EL (cell line): ENCODE measurements at regions not wholly inside any gene's neighbourhood (a gene's known extent, or its start where the extent isn't known, plus 50 kb on each side); places are given as distances from the start of the nearest gene placed in this dataset.

ENCODE experiments used
- DNase-seq: peaks from one replicate; pipeline ENCODE4 v3.0.0-alpha.2; 2016

DNA sequence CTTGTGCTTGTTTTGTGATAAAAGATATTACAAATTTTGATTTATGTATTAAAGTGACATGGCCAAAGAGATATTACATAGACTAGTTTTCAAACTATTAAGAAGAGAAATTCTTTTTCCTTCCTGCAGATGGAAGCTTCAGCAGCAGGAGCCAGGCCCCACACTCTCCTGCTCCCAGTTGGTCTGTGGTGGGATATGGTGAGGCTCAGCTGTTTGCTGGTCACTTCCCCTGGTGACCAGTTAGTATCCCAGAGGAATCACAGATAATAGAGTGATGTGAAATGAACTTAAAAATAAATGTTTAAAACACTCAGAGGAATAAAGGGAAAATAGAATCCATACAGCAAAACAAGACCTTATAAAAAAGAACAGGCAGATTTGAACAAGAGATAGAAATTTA is 154.7 kb downstream of the KTN1 start:
- DNase-seq: no peak

DNA sequence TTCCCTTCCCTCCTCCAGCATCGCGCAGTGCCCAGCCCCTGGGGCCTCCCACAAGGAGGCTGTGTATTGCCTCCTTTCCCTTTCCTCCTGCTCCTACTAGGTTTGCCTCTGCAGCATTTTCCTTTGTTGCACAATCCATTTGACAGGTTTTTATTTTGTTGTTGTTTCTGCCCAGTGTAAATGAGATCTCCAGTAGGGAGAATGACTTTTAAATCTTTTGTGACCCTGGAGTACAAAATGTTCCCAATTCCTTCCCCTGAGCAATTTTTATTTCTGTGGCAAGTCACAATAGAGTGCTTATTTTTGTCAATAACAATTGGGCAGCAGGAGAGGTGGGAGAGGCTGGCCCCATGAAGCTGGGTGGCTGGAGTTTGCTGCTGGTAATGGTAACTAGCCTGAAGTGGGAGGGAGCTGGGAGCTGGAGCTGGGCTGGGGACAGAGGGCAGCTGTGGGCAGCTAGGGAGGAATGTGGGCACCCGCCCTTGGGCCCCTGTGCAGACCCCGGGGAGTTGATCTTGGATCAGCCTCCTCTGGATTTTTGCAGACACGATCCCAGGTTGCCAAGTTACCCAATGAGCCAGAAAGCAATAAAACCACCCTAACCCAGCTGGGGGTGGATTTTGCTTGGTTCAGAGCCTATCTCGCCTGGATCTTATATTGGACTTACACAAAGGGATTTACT is 160.1 kb downstream of the KTN1 start:
- DNase-seq: no peak

DNA sequence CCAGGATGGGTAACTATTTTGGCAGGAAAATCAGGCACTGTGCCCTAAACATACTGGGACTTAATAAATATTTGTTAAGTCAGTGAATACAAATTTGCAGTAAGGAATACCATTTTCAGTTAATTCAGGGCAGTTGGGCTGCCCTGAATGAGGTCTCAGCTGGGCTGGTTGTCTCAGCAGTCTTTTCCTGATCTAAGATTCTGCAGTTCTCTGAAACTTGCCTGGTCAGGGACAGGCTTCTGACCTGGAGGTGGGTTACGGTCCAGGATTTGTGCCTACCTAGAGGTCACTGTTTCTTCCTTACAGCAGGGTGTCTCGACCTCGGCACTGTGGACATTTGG is 160.6 kb downstream of the KTN1 start:
- DNase-seq: no peak

- no peak for DNase-seq
These were observed 161.2 kb downstream of the KTN1 start for GRCh38 chr14:55741240-55741639.

GRCh38 chr14:55743551-55743950 is 163.5 kb downstream of the KTN1 start:
- no peak for DNase-seq

DNA sequence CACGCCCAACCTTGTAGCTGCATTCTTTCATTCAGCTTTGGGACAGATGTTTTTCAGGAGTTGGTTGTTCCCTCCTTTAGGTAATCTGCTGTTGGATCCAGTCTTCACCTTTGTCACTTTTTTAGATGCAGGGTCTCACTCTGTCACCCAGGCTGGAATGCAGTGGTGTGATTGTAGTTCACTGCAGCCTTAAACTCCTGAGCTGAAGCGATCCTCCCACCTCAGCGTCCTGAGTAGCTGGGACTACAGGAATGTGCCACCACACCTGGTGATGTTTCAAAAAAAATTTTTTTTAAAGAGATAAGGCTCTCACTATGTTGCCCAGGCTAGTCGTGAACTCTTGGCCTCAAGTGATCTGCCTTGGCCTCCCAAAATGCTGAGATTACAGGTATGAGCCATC is 164.3 kb downstream of the KTN1 start:
- DNase-seq: no peak

- DNase-seq: no peak
These were observed 165.9 kb downstream of the KTN1 start for GRCh38 chr14:55745906-55746305.

- DNase-seq: no peak
These were observed 166.6 kb downstream of the KTN1 start for GRCh38 chr14:55746558-55746957.

DNA sequence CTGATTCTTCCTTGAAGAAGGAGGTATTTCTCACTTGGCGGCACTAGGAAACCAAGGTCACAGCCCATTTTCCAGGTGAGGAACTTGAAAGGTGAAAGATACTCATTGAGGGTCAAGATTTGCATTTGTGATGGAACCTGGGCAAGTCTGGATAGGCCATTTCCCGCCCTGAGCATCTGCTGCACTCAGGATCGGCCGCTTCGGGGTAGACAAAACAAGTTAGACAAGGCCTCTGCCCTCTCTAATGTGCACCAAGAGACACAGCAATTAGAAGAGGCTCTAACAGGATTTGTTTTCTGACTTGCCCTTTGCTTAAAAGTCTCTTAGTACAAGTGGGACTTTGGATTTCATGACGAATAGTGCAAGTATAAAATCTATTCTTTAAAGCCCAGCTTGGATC is 167.2 kb downstream of the KTN1 start:
- no peak for DNase-seq

DNA sequence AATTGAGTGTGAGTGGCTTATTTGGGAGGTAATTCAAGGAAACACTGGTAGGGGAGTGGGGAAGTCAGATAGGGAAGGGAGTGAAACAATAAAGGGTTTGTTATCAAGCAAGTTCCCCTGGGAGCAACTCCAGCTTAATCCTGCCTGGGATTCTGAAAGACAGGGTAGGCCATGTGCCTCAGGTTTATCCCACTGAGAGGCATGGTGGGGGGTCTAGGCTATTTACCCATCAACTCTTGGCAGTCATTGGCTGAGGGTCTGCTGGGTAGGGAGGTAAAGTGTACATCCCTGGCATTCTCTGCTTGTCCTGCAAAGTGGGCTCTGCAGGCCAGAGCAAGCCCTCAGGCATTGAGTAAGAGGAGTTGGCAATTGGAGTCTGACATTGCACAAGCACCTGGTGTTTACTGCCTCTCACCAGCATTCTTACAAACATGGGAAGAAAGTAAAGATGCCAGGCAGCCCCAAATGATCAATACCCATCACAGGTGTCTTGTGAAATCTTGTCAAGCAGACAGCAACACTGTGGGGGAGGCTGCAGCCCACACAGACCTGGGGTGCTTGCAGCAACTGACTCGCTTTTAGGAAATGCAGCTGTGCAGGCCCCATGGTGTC is 169.3 kb downstream of the KTN1 start:
- DNase-seq: peak; percentile 13

GRCh38 chr14:55749946-55750345 is 169.9 kb downstream of the KTN1 start:
- DNase-seq: no peak

DNA sequence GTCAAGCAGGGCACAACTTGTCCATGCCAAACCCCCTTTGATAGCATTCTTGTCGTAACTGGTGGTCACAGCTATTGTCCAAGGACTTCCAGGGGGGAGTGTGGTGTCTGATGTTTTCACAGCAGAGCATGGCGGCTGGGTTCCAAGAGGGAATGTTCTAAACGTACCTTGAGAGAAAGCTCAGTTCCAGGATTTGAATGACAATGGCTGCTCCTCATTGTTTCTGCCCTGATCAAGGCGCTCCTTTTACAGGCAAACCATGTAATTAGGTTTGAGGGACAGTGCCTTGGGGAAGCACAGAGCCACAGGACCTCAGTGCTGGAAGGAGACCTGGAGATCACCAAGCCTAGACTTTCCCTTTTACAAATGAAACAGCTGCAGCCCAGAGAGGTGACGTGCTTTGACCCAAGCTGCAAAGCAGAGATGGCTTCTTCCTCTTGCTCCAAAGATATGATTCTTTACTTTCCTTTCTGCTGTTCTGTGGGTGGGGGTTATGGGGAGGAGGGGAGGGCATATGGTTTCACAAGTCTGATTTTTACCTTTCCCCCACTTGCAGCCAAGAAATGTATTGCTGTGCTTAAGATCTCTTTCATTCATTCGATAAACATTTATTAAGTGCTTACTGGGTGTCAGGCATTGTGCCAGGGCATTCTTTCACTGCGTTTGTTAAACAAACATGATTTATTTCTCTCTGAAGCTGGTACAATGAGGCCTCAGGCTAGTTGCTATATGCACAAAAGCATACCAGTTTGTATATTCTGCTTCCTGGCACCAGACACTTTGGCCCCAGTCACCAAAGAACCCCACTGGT is 172.8 kb downstream of the KTN1 start:
- DNase-seq: peak; percentile 74

GRCh38 chr14:55754471-55754870 is 174.5 kb downstream of the KTN1 start:
- peak; percentile 6 for DNase-seq

GRCh38 chr14:55754871-55755270 is 174.9 kb downstream of the KTN1 start:
- no peak for DNase-seq

DNA sequence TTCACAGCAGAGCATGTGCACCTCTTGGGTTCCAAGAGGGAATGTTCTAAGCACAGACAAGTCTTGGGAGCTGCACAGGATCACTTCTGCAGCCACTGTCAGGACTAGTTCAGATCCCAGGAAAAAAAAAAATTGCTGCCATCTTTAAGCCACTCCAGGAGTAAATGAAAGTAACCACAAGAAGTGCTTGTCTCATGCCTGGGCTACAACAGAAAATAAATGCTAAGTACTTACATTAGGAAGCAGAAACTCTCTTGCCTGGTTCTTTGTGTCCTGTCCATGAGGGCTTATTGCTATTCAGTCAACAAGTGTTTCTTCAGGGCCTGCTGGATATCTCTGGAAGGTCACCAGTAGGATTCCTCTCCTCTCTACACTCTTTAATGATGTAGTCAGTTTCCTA is 176.1 kb downstream of the KTN1 start:
- DNase-seq: no peak

GRCh38 chr14:55756557-55756956 is 176.6 kb downstream of the KTN1 start:
- DNase-seq: no peak

DNA sequence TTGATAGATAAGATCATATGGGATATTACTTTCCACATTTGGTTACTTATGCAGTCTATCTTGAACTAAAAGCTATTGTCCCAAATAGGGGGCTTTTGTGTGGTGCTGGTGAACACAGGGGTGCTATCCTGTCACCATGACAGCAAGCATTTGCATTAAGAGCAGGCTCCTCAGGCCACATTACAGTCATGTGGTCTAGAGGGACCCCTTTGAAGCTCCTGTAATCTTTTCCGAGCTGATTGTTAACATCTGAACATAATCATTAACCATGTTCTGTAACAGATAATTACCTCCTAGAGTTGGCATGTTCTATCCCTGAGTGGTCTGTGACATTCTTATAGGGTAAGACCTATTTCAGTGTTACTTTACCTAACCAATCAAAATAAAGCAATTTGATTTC is 178.8 kb downstream of the KTN1 start:
- no peak for DNase-seq

DNA sequence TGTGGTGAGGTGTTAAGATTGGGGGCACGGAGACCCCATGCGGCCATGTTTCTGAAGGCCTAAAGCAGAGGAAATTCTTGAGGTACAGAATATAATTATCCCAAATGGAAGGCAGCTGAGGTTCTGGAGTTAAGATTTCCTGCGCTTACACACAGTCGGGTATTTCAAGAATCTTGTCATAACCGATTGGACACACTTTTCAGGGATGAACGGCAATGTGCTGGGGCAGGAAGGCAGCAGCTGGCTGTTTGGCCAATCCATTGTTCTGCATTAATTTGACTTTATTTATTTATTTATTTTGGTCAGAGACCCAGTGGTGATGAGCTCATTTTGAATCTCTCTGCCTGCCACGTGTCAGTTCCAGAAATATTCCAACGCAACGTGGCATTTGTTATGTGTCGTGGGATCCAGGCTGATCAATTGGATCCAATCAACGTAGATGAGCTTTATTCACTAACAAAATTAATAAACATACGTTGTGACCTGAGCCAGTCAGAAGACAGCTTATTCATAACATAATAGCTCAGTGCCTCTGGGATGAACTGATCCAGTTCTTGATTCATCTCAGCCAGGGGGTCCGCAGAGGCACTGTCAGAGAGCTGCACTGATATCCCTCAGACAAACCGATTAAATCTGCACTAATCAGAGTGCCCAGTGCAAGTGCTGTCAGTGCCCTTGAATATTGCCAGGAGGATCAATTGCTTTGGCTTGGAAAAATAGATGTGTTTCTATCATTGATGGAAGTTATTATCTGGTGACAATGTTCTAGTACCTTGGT is 181.0 kb downstream of the KTN1 start:
- no peak for DNase-seq

DNA sequence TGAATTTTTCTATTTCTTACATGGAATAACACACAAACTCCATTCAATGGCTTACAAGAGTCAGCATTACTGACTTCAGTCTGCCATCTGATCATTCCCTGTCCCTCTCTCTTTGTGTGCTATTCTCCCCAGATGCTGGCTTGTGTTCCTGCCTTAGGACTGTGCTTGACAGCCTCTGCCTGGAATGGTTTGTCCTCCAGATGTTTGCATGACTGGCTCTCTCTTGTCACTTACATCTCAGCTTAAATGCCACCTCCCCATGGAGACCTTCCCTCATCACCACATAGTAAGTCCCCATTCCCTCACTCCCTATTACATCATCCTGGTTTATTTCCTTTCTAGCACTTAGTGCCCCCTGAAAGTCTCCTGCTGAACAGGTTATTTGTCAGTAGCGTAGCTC is 181.6 kb downstream of the KTN1 start:
- no peak for DNase-seq

GRCh38 chr14:55762595-55763232 is 182.7 kb downstream of the KTN1 start:
- no peak for DNase-seq

DNA sequence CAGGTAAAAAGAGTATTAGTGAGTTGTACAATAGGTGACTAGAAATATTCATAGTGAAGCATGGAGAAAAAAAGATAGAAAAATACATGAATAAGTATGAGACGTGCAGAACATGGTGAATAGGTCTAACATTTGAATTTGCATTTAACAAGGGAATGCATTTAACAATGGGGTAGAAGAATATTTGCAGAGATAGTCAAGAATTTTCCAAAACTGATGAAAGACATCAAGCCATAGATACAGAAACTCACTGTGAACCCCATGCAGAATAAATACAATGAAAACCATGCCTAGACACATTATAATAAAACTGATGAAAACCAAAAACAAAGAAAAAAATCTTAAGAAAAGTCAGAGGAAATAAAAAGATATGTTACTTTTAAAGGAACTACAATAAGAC is 184.8 kb downstream of the KTN1 start:
- no peak for DNase-seq

GRCh38 chr14:55766071-55766470 is 186.1 kb downstream of the KTN1 start:
- DNase-seq: no peak

GRCh38 chr14:55767286-55767685 is 187.3 kb downstream of the KTN1 start:
- no peak for DNase-seq
